ENCODE measurements at regions not wholly inside any gene's neighbourhood (a gene's known extent, or its start where the extent isn't known, plus 50 kb on each side); places are given as distances from the start of the nearest gene placed in this dataset.
A peak's percentile ranks its signal among the peaks of the same experiment; 100 is the strongest.

- TF ChIP-seq THRB (CRISPR knock-in tag; conservative IDR thresholded peaks at IDR 0.05) = no peak
- no peak for TF ChIP-seq ZNF589 (CRISPR knock-in tag; IDR thresholded peaks at IDR 0.05; ENCODE audit: low read depth)
- TF ChIP-seq TSC22D4 (tag; IDR thresholded peaks at IDR 0.05) = no peak
- TF ChIP-seq POLR2H (tag; IDR thresholded peaks at IDR 0.05; ENCODE audit: low read depth) = no peak
- no peak for TF ChIP-seq ZBTB49 (CRISPR knock-in tag; IDR thresholded peaks at IDR 0.05; ENCODE audit: borderline replicate concordance)
- TF ChIP-seq GABPB1 (CRISPR knock-in tag; IDR thresholded peaks at IDR 0.05) = no peak
- no peak for TF ChIP-seq RUNX1 (IDR thresholded peaks at IDR 0.05; ENCODE audit: low read depth)
- TF ChIP-seq ZNF77 (CRISPR knock-in tag; IDR thresholded peaks at IDR 0.05) = no peak
- TF ChIP-seq, protein P1, sequence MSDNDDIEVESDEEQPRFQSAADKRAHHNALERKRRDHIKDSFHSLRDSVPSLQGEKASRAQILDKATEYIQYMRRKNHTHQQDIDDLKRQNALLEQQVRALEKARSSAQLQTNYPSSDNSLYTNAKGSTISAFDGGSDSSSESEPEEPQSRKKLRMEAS (CRISPR knock-in tag; IDR thresholded peaks at IDR 0.05) = no peak
- TF ChIP-seq EP300 (IDR thresholded peaks at IDR 0.05; ENCODE audit: low read length) = peak; percentile 92
- no peak for TF ChIP-seq CREB3 (tag; conservative IDR thresholded peaks at IDR 0.05; ENCODE audit: low read depth)
- TF ChIP-seq, protein P2, sequence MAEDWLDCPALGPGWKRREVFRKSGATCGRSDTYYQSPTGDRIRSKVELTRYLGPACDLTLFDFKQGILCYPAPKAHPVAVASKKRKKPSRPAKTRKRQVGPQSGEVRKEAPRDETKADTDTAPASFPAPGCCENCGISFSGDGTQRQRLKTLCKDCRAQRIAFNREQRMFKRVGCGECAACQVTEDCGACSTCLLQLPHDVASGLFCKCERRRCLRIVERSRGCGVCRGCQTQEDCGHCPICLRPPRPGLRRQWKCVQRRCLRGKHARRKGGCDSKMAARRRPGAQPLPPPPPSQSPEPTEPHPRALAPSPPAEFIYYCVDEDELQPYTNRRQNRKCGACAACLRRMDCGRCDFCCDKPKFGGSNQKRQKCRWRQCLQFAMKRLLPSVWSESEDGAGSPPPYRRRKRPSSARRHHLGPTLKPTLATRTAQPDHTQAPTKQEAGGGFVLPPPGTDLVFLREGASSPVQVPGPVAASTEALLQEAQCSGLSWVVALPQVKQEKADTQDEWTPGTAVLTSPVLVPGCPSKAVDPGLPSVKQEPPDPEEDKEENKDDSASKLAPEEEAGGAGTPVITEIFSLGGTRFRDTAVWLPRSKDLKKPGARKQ (CRISPR knock-in tag; IDR thresholded peaks at IDR 0.05) = no peak
- TF ChIP-seq PYGO2 (tag; IDR thresholded peaks at IDR 0.05) = no peak
- TF ChIP-seq, protein P3, sequence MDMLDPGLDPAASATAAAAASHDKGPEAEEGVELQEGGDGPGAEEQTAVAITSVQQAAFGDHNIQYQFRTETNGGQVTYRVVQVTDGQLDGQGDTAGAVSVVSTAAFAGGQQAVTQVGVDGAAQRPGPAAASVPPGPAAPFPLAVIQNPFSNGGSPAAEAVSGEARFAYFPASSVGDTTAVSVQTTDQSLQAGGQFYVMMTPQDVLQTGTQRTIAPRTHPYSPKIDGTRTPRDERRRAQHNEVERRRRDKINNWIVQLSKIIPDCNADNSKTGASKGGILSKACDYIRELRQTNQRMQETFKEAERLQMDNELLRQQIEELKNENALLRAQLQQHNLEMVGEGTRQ (CRISPR knock-in tag; IDR thresholded peaks at IDR 0.05) = no peak
- no peak for TF ChIP-seq MED1 (CRISPR knock-in tag; IDR thresholded peaks at IDR 0.05; ENCODE audit: borderline replicate concordance)
- TF ChIP-seq, protein P4, sequence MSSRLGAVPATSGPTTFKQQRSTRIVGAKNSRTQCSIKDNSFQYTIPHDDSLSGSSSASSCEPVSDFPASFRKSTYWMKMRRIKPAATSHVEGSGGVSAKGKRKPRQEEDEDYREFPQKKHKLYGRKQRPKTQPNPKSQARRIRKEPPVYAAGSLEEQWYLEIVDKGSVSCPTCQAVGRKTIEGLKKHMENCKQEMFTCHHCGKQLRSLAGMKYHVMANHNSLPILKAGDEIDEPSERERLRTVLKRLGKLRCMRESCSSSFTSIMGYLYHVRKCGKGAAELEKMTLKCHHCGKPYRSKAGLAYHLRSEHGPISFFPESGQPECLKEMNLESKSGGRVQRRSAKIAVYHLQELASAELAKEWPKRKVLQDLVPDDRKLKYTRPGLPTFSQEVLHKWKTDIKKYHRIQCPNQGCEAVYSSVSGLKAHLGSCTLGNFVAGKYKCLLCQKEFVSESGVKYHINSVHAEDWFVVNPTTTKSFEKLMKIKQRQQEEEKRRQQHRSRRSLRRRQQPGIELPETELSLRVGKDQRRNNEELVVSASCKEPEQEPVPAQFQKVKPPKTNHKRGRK (tag; IDR thresholded peaks at IDR 0.05) = no peak
- TF ChIP-seq ZNF79 (CRISPR knock-in tag; IDR thresholded peaks at IDR 0.05; ENCODE audit: low read depth) = no peak
- TF ChIP-seq ARID1B (IDR thresholded peaks at IDR 0.05) = peak; percentile 95
Measured at GRCh38 chr21:20258542-20258941, 739.7 kb upstream of the NCAM2 start (continued).

Measured in K562 (cell line).